ENCODE measurements at regions not wholly inside any gene's neighbourhood (a gene's known extent, or its start where the extent isn't known, plus 50 kb on each side); places are given as distances from the start of the nearest gene placed in this dataset.

DNA sequence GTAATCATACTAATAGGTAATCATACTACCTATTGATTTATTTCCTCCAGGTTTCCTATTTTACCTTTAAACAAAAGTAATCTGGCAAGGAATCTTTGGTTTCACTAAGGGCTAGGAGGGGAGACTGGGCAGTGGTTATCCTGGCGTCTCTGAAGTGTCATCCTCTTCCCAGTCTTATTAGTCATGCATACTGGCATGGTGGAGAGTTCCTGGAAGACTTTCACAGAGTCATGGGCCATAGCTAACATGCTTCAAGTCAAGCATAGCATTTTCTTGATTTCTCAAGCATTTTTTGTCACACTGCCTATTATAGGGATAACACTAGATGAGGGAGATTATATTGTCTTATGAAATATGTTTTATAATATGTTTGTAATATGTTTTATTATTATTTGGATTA, 64.0 kb upstream of the ASB17 start:
- intact Hi-C loops (cut with micrococcal nuclease) = loop anchor here (10.0 kb wide), 2 partner anchors 1139 to 1149 kb away; no protein-coding TSS in a partner anchor
- no peaks in the 10 kb centered on the region for H3K4me1 Mint-ChIP-seq
- no peaks in the 10 kb centered on the region for H4K20me1 ChIP-seq (ENCODE audit: insufficient read depth, low read length)
- H3K36me3 ChIP-seq (replicated peaks in 1 of 2; ENCODE audit: control insufficient read depth in 1 of 2, insufficient read depth in 2 of 2, low read length in 2 of 2) = no peaks in the 10 kb centered on the region
- no peak overlapping the region for H3K4me3 ChIP-seq (replicated peaks in 1 of 3; ENCODE audit: low read depth in 2 of 3, low read length in 3 of 3)
- WGBS (ENCODE audit: insufficient coverage) = no CpG with 5 or more reads among the region's 1 CpG
- H3K36me3 Mint-ChIP-seq = no peaks in the 10 kb centered on the region
- no peak overlapping the region for H3K4me2 ChIP-seq (replicated peaks; ENCODE audit: extremely low read depth, low read length, poor library complexity, severe bottlenecking)
- no peaks in the 10 kb centered on the region for H3K4me1 ChIP-seq (ENCODE audit: control insufficient read depth in 1 of 2, insufficient read depth in 2 of 2, low read length in 2 of 2)
- TF ChIP-seq, protein P1, sequence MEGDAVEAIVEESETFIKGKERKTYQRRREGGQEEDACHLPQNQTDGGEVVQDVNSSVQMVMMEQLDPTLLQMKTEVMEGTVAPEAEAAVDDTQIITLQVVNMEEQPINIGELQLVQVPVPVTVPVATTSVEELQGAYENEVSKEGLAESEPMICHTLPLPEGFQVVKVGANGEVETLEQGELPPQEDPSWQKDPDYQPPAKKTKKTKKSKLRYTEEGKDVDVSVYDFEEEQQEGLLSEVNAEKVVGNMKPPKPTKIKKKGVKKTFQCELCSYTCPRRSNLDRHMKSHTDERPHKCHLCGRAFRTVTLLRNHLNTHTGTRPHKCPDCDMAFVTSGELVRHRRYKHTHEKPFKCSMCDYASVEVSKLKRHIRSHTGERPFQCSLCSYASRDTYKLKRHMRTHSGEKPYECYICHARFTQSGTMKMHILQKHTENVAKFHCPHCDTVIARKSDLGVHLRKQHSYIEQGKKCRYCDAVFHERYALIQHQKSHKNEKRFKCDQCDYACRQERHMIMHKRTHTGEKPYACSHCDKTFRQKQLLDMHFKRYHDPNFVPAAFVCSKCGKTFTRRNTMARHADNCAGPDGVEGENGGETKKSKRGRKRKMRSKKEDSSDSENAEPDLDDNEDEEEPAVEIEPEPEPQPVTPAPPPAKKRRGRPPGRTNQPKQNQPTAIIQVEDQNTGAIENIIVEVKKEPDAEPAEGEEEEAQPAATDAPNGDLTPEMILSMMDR (IDR thresholded peaks at IDR 0.05) = no peak
- H2AFZ ChIP-seq (ENCODE audit: insufficient read depth, low read depth, low read length, poor library complexity, severe bottlenecking) = no peak overlapping the region
- H3K79me2 ChIP-seq (ENCODE audit: insufficient read depth, low read length) = no peaks in the 10 kb centered on the region
- no peak overlapping the region for H3K4me3 Mint-ChIP-seq
- H3K27me3 Mint-ChIP-seq (ENCODE audit: low read depth in 3 of 3) = peaks cover 0 to 1% (median 0%) of the 10 kb centered on the region in 3 donors
- no peak overlapping the region for H3K9ac ChIP-seq (ENCODE audit: insufficient read depth, low read length, poor library complexity, severe bottlenecking)
- H3K27me3 ChIP-seq (ENCODE audit: control insufficient read depth in 2 of 2, insufficient read depth in 2 of 2, low read length in 2 of 2) = no peaks in the 10 kb centered on the region
- no peak overlapping the region for H3K27ac Mint-ChIP-seq
- peaks cover 0 to 6% (median 4%) of the 10 kb centered on the region in 7 donors for H3K9me3 Mint-ChIP-seq
- no peak overlapping the region for H3K27ac ChIP-seq (ENCODE audit: low read depth in 1 of 2, low read length in 2 of 2)
- no peak for DNase-seq
- H3K9me3 ChIP-seq (replicated peaks in 1 of 2; ENCODE audit: control insufficient read depth in 1 of 2, insufficient read depth in 1 of 2, low read length in 2 of 2) = peaks cover 0 to 3% of the 10 kb centered on the region in 2 donors

DNA sequence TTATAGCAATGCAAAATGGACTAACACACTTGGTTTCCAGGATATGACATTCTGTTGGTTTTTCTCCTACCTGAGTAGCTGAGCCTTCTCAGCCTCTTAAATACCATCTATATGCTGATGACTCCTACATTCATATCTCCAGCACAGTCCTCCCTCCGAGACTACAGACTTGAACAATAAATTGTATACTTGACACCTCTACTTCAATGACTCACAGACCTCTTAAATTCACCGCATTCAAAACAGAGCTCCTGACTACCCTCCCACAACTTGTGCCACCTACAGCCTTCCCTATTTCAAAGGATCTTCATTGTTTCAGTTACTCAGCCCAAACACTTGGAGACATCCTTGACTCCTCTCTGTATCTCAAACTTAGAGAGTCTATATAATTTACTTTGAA, 66.8 kb upstream of the ASB17 start:
- TF ChIP-seq, protein P1 (IDR thresholded peaks at IDR 0.05) = no peak
- Histone ChIP-seq H3K79me2 (ENCODE audit: insufficient read depth, low read length) (no peaks in the 10 kb centered on the region), H3K4me3 (replicated peaks in 1 of 3; ENCODE audit: low read depth in 2 of 3, low read length in 3 of 3) (no peak overlapping the region), H3K4me1 (ENCODE audit: control insufficient read depth in 1 of 2, insufficient read depth in 2 of 2, low read length in 2 of 2) (no peaks in the 10 kb centered on the region), H4K20me1 (ENCODE audit: insufficient read depth, low read length) (no peaks in the 10 kb centered on the region), H3K36me3 (replicated peaks in 1 of 2; ENCODE audit: control insufficient read depth in 1 of 2, insufficient read depth in 2 of 2, low read length in 2 of 2) (no peaks in the 10 kb centered on the region), H3K9ac (ENCODE audit: insufficient read depth, low read length, poor library complexity, severe bottlenecking) (no peak overlapping the region), H3K4me2 (replicated peaks; ENCODE audit: extremely low read depth, low read length, poor library complexity, severe bottlenecking) (no peak overlapping the region), H3K27ac (ENCODE audit: low read depth in 1 of 2, low read length in 2 of 2) (no peak overlapping the region), H2AFZ (ENCODE audit: insufficient read depth, low read depth, low read length, poor library complexity, severe bottlenecking) (no peak overlapping the region), H3K9me3 (replicated peaks in 1 of 2; ENCODE audit: control insufficient read depth in 1 of 2, insufficient read depth in 1 of 2, low read length in 2 of 2) (peaks cover 0 to 3% of the 10 kb centered on the region in 2 donors), H3K27me3 (ENCODE audit: control insufficient read depth in 2 of 2, insufficient read depth in 2 of 2, low read length in 2 of 2) (no peaks in the 10 kb centered on the region)
- peaks cover 0 to 2% (median 0%) of the 10 kb centered on the region in 3 donors for H3K27me3 Mint-ChIP-seq (ENCODE audit: low read depth in 3 of 3)
- no peaks in the 10 kb centered on the region for H3K4me1 Mint-ChIP-seq
- H3K9me3 Mint-ChIP-seq = peaks cover 0 to 6% (median 4%) of the 10 kb centered on the region in 7 donors
- no peaks in the 10 kb centered on the region for H3K36me3 Mint-ChIP-seq
- WGBS (ENCODE audit: insufficient coverage) = 100% methylated on average over 2 of the region's 2 CpGs
- H3K4me3 Mint-ChIP-seq = no peak overlapping the region
- no peak for DNase-seq
- no peak overlapping the region for H3K27ac Mint-ChIP-seq
- intact Hi-C loops (cut with micrococcal nuclease) = loop anchor here (10.0 kb wide), 2 partner anchors 1136 to 1146 kb away; no protein-coding TSS in a partner anchor

Data from CD14-positive monocyte (primary cell).